ENCODE measurements at regions not wholly inside any gene's neighbourhood (a gene's known extent, or its start where the extent isn't known, plus 50 kb on each side); places are given as distances from the start of the nearest gene placed in this dataset.

GRCh38 chr2:172370821-172371455, 56.4 kb upstream of the ITGA6 start:
- TF ChIP-seq CTCF (conservative IDR thresholded peaks at IDR 0.05; ENCODE audit: low read length), result no peak
- no peak for DNase-seq (ENCODE audit: low read depth)

GRCh38 chr2:172372436-172372835, 55.0 kb upstream of the ITGA6 start:
- DNase-seq (ENCODE audit: low read depth), result no peak
- H3K4me3 ChIP-seq (ENCODE audit: low read length), result no peak overlapping the region
- no peak for TF ChIP-seq CTCF (conservative IDR thresholded peaks at IDR 0.05; ENCODE audit: low read length)

More at GRCh38 chr2:172370821-172371455, 56.4 kb upstream of the ITGA6 start:
- H3K4me3 ChIP-seq (ENCODE audit: low read length), result no peak overlapping the region

- no peak for DNase-seq (ENCODE audit: low read depth)
- TF ChIP-seq CTCF (conservative IDR thresholded peaks at IDR 0.05; ENCODE audit: low read length), result no peak
Measured at GRCh38 chr2:172373076-172373475, 54.3 kb upstream of the ITGA6 start.

GRCh38 chr2:172373766-172374165, 53.6 kb upstream of the ITGA6 start:
- peak; percentile 60 for DNase-seq (ENCODE audit: low read depth)
- no peak for TF ChIP-seq CTCF (conservative IDR thresholded peaks at IDR 0.05; ENCODE audit: low read length)
- H3K4me3 ChIP-seq (ENCODE audit: low read length), result no peak overlapping the region

More at GRCh38 chr2:172373076-172373475, 54.3 kb upstream of the ITGA6 start:
- no peak overlapping the region for H3K4me3 ChIP-seq (ENCODE audit: low read length)

GRCh38 chr2:172374318-172375240, 52.8 kb upstream of the ITGA6 start:
- no peak for TF ChIP-seq CTCF (conservative IDR thresholded peaks at IDR 0.05; ENCODE audit: low read length)
- no peak overlapping the region for H3K4me3 ChIP-seq (ENCODE audit: low read length)
- no peak for DNase-seq (ENCODE audit: low read depth)

GRCh38 chr2:172375251-172375650, 52.1 kb upstream of the ITGA6 start:
- DNase-seq (ENCODE audit: low read depth), result no peak
- no peak for TF ChIP-seq CTCF (conservative IDR thresholded peaks at IDR 0.05; ENCODE audit: low read length)
- H3K4me3 ChIP-seq (ENCODE audit: low read length), result no peak overlapping the region
